GM18502 (cell line): ENCODE measurements at regions not wholly inside any gene's neighbourhood (a gene's known extent, or its start where the extent isn't known, plus 50 kb on each side); places are given as distances from the start of the nearest gene placed in this dataset.

ENCODE experiments used
- ATAC-seq: cut with Tn5 transposase; IDR thresholded peaks from one replicate; pipeline ENCODE4 v1.9.1; 2021; ENCODE audit warnings: mild to moderate bottlenecking; ENCODE audit not compliant: unreplicated experiment, poor library complexity

DNA sequence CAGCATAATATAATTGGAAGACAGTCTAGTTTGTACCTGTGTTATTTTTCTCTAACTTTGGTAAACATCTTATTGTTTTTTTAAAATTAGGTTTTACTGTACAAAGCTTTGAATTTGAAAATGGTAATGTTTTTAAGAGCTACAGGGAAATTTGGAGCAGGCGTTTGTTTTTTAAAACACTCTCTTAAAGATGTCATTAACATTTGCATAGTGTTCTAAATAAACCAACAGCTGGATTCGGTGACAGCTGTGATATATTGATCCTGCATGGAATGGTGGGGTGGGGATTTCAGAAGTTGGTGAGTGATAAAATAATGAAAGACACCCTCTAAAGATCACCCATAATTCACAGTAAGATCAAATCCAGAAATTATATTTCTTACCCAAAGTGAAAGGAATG is 97.9 kb upstream of the PRL start:
- no peak for ATAC-seq

- no peak for ATAC-seq
These were observed 102.9 kb upstream of the PRL start for GRCh38 chr6:22399693-22400092.

- ATAC-seq: no peak
These were observed 104.4 kb upstream of the PRL start for GRCh38 chr6:22401206-22401605.

DNA sequence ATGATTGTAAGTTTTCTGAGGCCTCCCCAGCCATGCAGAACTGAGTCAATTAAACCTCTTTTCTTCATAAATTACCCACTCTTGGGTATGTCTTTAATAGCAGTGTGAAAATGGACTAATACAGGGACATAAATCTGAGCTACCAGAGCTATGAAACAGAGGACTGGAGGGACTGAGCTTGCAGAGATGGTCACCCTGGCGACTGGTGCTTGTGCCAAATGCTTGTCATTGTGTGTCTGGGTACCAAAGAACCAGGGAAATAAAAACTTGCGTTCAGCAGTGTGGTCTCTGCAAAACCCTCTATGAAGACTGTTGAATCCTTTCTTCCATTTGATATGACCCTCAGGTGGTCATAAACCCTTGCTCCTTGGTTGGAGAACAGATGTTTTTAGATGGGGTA is 105.1 kb upstream of the PRL start:
- ATAC-seq: no peak

DNA sequence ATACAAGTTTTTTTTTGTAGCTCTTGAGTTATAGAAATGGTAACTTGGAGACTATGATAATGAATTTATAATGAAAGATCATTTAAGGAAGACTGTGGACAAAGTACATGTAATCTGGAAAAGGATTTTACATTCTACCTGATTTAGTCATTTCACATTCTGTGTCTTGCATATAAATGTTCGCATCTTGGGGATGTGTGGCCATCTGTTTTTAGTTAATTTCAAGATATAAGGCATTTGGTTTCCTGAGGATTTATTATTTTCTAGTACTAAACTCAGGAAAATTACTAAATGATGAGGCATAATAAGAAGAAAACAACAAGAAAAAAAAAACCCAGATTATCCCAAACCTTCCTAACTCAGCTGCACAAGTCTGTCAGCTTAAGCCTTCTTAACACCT is 112.7 kb upstream of the PRL start:
- no peak for ATAC-seq

GRCh38 chr6:22411376-22412105 is 114.7 kb upstream of the PRL start:
- no peak for ATAC-seq

DNA sequence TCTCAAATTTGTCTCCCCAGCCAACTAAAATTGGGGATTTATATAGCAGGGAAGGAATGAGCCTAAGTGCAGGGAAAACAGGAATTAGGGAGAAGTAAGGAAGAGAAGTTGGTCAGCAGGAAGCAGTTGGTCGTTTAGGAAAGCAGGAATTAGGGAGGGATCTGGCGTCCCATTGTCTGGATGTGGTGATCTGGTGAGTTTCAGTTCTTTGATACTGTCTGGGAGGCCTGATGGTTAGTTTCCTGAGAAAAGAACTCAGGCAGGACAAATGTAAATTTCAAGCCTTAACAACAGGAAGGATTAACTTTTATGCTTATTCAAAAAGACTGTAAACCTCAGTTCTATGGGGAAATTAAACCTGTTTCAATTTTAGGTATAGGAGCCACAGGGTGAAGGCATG is 116.2 kb upstream of the PRL start:
- no peak for ATAC-seq

DNA sequence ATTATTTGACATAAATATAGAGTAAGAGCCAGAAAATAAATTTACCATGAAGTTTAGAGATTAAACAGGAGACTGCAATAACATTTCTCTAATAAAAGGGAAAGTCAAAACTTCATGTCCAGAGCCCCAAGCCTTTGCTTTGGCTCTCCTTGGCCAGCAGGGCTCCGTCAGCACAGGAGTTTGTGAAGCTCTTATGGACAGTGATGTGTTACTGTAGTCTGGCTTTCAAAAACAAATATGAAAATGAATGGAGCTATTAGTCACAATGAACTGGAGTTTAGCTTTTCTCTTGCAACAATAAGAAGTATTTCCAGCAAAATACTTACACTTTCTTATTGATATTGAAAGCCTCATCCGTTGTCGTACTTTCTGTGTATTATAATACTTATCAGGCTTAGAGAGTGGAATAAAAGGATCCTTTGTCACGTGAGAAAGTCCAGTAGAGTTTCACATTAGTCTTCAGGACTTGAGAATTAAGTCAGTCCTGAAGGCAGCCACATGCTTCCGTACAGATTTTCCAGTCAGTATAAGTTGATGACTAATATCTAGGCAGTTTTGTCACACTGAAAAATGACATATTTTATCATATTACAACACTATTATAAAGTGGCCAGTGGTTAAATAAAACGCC is 117.0 kb upstream of the PRL start:
- ATAC-seq: no peak

DNA sequence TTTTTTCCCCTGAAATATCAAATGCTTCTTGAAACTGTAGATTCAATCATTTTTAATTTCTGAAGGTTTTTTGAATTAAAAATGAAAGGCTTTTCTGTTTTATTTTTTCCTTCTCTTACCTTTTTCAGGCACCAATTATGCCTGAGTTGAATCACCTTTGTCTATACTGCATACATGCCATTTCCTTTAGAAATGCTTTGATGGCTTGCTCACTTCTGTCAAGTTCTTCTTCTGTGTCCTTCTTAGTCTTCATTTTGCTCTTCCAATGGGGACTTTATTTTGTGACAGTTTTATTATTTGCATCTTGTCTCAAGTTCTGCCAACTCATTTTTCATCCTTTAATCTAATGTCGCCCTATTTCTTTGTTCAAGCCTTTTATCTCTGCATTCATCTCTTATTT is 121.9 kb upstream of the PRL start:
- ATAC-seq: no peak

- ATAC-seq: no peak
These were observed 124.4 kb upstream of the PRL start for GRCh38 chr6:22421198-22421597.

DNA sequence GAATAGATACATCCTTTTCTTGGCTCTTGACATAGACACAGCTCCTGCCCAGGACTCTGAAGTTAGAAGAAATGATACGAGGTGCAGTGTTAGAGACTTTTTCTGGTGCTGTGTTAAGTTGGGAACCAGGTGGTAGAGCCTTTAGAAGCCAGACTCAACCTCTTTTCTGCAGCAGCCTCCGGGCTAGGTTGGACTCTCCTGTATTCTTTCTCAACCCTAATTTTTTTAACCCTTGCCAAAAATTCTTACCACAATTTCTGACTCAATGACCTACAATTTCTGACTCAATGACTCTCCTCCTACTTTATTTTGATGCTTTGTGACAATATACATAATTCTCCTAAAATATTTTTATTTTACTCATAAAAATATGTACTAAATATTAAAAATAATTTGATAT is 127.4 kb upstream of the PRL start:
- ATAC-seq: no peak

GRCh38 chr6:22432060-22432459 is 135.2 kb upstream of the PRL start:
- no peak for ATAC-seq

DNA sequence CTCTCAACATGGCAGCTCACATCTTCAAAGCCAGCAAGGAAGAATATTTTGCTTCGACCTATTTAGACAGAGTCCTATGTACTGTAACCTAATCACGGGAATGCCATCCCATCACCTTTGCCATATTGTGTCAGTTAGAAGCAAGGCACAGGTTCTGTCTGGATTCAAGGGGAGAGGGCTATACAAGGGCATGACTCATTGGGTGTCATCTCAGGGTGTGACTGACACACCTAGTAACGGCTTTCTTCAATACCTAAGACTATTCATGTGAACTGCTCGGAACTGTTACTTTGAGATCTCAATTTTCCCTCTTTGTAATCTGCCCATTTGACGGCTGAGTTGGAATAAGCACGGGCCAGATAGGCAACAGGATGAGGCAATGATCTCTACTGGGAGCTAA is 135.6 kb upstream of the HDGFL1 start:
- no peak for ATAC-seq

- no peak for ATAC-seq
These were observed 134.2 kb upstream of the HDGFL1 start for GRCh38 chr6:22435151-22435550.

DNA sequence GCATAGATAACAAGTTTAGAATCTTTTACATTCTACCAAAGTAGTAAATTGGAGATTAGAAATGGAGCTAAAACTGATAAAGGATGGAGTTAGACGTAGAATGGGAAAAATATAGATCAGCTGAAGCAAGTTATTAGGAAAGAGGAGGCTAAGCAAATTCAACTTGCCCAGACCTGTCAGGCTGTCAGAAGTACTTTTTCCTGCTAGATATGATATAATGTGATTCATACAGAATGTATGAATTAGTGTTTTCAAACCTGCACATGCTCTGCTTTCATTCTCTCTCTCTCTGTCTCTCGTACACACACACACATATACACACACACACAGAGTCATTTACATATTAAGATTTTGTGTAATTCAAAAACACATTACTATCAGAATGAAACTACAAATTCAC is 133.2 kb upstream of the HDGFL1 start:
- no peak for ATAC-seq

DNA sequence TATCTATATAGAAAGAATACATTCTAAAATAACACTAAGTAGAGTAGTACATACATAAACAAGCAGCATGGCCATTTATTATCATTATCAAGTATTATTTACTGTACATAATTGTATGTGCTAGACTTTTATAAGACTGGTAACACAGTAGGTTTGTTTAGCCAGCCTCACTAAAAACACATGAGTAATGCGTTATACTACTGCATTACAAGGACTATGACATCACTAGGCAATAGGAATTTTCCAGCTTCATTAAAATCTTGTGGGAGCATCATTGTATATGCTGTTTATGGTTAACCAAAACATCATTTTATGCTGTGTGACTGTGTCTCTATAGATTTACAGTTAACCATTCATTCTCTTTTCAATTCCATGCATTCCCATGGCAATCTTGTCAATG is 131.7 kb upstream of the HDGFL1 start:
- ATAC-seq: no peak

- no peak for ATAC-seq
These were observed 126.5 kb upstream of the HDGFL1 start for GRCh38 chr6:22442826-22443225.

- no peak for ATAC-seq
These were observed 125.0 kb upstream of the HDGFL1 start for GRCh38 chr6:22444330-22444729.

GRCh38 chr6:22445946-22446345 is 123.4 kb upstream of the HDGFL1 start:
- no peak for ATAC-seq

- no peak for ATAC-seq
These were observed 121.8 kb upstream of the HDGFL1 start for GRCh38 chr6:22447249-22448196.

GRCh38 chr6:22448291-22448711 is 121.1 kb upstream of the HDGFL1 start:
- no peak for ATAC-seq
